ENCODE measurements at regions not wholly inside any gene's neighbourhood (a gene's known extent, or its start where the extent isn't known, plus 50 kb on each side); places are given as distances from the start of the nearest gene placed in this dataset.

DNA sequence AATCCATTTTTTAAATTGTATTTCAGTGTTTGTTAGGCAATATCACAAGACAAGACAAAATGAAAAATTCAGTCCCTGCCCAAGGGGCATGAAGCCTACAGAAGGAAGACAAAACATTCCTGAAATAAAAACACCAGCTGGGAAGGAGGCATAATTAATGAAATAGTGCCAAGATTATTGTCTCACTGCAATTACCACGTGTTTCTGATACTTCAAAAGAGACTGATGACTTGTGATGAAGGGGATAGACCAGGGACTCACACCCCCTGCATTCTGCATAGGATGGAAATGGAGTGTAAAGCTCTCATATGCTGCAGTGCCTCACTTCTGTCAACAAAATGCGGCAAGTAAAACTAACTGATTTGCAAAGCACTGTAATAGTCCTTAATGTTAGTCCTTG is 178.1 kb downstream of the BARD1 start:
- no peak overlapping the region for H3K4me3 ChIP-seq (ENCODE audit: low read depth, low read length)
- DNase-seq (ENCODE audit: low read depth) = no peak
- TF ChIP-seq, protein P1, sequence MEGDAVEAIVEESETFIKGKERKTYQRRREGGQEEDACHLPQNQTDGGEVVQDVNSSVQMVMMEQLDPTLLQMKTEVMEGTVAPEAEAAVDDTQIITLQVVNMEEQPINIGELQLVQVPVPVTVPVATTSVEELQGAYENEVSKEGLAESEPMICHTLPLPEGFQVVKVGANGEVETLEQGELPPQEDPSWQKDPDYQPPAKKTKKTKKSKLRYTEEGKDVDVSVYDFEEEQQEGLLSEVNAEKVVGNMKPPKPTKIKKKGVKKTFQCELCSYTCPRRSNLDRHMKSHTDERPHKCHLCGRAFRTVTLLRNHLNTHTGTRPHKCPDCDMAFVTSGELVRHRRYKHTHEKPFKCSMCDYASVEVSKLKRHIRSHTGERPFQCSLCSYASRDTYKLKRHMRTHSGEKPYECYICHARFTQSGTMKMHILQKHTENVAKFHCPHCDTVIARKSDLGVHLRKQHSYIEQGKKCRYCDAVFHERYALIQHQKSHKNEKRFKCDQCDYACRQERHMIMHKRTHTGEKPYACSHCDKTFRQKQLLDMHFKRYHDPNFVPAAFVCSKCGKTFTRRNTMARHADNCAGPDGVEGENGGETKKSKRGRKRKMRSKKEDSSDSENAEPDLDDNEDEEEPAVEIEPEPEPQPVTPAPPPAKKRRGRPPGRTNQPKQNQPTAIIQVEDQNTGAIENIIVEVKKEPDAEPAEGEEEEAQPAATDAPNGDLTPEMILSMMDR (IDR thresholded peaks at IDR 0.05; ENCODE audit: insufficient read depth, low read depth, low read length, missing control alignments) = no peak

DNA sequence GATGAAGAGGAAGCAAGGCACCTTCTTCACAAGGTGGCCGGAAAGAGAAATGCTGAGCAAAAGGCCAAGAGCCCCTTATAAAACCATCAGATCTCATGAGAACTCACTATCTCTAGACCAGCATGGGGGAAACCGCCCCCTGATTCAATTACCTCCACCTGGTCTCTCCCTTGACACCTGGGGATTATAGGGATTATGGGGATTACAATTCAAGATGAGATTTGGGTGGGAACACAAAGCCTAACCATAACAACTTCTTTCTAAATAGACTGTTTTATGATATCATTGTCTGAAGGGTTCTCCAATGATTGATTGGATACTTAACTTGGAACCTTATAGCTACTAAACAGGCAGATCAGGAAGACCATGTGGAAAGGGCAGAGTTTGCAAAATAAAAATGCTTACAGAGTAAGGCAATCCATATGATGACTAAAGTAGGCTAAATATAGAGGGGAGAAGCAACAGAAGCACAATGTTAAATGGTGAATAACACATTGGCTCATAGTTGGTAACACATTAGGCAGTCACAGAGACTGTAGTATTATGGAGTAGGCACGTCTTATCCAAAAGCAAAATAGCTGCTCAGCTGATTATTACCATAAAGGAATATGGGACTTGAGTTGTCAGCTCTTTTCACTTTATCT is 179.0 kb downstream of the BARD1 start:
- TF ChIP-seq, protein P1 (IDR thresholded peaks at IDR 0.05; ENCODE audit: insufficient read depth, low read depth, low read length, missing control alignments) = no peak
- no peak for DNase-seq (ENCODE audit: low read depth)
- H3K4me3 ChIP-seq (ENCODE audit: low read depth, low read length) = no peak overlapping the region

DNA sequence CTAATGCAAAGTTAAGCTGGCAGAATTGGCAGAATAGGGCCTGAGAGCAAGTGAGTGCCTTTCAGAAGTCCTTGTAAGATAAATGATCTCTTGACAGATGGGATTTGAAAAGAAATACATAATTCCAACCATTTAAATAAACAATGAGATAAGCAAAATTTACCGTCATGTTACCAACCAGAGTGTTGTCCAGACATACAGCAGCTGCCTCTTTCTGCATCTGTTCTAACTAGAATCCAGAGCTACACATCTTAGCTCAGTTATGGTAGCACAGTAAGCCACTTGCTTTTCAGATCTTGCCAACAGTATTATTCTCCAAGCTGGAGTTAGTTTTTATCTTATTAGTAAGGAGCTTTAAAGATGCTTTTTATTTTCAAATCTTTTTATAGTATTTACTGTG is 179.6 kb downstream of the BARD1 start:
- no peak overlapping the region for H3K4me3 ChIP-seq (ENCODE audit: low read depth, low read length)
- no peak for DNase-seq (ENCODE audit: low read depth)
- TF ChIP-seq, protein P1 (IDR thresholded peaks at IDR 0.05; ENCODE audit: insufficient read depth, low read depth, low read length, missing control alignments) = no peak
